ENCODE measurements at regions not wholly inside any gene's neighbourhood (a gene's known extent, or its start where the extent isn't known, plus 50 kb on each side); places are given as distances from the start of the nearest gene placed in this dataset.
A peak's percentile ranks its signal among the peaks of the same experiment; 100 is the strongest.

GRCh38 chr1:115491298-115492018, 150.3 kb upstream of the VANGL1 start:
- DNase-seq, result no peak

GRCh38 chr1:115479055-115479482, 141.0 kb upstream of the NGF start:
- DNase-seq, result no peak

- DNase-seq, result no peak
Measured at GRCh38 chr1:115477071-115477470, 139.0 kb upstream of the NGF start.

- peak; percentile 14 for DNase-seq
Measured at GRCh38 chr1:115476616-115477015, 138.6 kb upstream of the NGF start.

GRCh38 chr1:115475901-115476300, 137.9 kb upstream of the NGF start:
- no peak for DNase-seq

GRCh38 chr1:115475252-115475651, 137.2 kb upstream of the NGF start:
- no peak for DNase-seq

GRCh38 chr1:115473986-115474565, 136.0 kb upstream of the NGF start:
- DNase-seq, result no peak

- peak; percentile 59 for DNase-seq
Measured at GRCh38 chr1:115469703-115470476, 131.8 kb upstream of the NGF start.

- DNase-seq, result no peak
Measured at GRCh38 chr1:115467790-115468189, 129.7 kb upstream of the NGF start.

- DNase-seq, result peak; percentile 74
Measured at GRCh38 chr1:115467196-115467595, 129.1 kb upstream of the NGF start.

- DNase-seq, result no peak
Measured at GRCh38 chr1:115466433-115466832, 128.4 kb upstream of the NGF start.

- DNase-seq, result no peak
Measured at GRCh38 chr1:115465802-115466363, 127.8 kb upstream of the NGF start.

GRCh38 chr1:115463347-115463746, 125.3 kb upstream of the NGF start:
- DNase-seq, result no peak

- no peak for DNase-seq
Measured at GRCh38 chr1:115462566-115463076, 124.6 kb upstream of the NGF start.

GRCh38 chr1:115461526-115461925, 123.5 kb upstream of the NGF start:
- no peak for DNase-seq

GRCh38 chr1:115459161-115459560, 121.1 kb upstream of the NGF start:
- DNase-seq, result no peak

- no peak for DNase-seq
Measured at GRCh38 chr1:115458426-115459114, 120.5 kb upstream of the NGF start.

GRCh38 chr1:115457289-115457688, 119.2 kb upstream of the NGF start:
- peak; percentile 17 for DNase-seq

- no peak for DNase-seq
Measured at GRCh38 chr1:115456441-115456961, 118.5 kb upstream of the NGF start.

GRCh38 chr1:115454837-115455511, 116.9 kb upstream of the NGF start:
- peak; percentile 65 for DNase-seq

GRCh38 chr1:115453666-115454065, 115.6 kb upstream of the NGF start:
- DNase-seq, result no peak

All from NCI-H82 (cell line).